ENCODE measurements at regions not wholly inside any gene's neighbourhood (a gene's known extent, or its start where the extent isn't known, plus 50 kb on each side); places are given as distances from the start of the nearest gene placed in this dataset.

DNA sequence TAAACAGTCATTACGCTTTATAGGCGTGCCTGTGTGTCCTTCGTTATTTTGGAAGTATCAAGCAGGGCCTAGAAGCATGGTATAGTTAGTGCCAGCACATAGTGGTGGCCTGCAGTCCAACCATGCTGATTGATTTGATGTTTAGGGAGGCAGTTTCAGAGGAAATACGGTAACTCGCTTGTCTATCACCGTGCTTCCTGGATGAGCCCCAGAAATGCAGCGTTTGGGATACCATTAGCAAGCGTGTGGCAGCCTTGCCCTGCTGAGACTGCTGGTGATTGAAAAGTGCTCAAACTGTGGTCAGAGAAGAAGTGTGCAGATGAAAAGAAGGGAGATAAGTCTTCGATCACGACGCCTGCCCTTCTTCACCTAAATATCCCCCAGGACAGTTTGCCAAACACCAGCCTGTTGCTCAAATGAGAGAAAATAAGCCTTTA lies 158.4 kb downstream of the CHIC2 start:
- H3K4me2 ChIP-seq, result peak overlapping the region; percentile 45
- peak overlapping the region; percentile 34; the same call in 1 of the 2 replicates for H2AFZ ChIP-seq (ENCODE audit: low read depth)
- H3K79me2 ChIP-seq (ENCODE audit: insufficient read depth), result no peaks in the 10 kb centered on the region
- H3K4me3 ChIP-seq (ENCODE audit: low read depth in 2 of 2, low read length in 1 of 2), result peak overlapping the region; percentile 30 to 39; a peak in 3 of 4 replicates
- H3K36me3 ChIP-seq (replicated peaks in 1 of 2; ENCODE audit: control insufficient read depth in 1 of 2, insufficient read depth in 2 of 2, low read length in 1 of 2), result no peaks in the 10 kb centered on the region
- H3K9me3 ChIP-seq, result no peaks in the 10 kb centered on the region
- no peak overlapping the region for H3K9ac ChIP-seq
- H3K4me1 ChIP-seq (ENCODE audit: control insufficient read depth in 1 of 2, insufficient read depth in 2 of 2, low read depth in 1 of 2, low read length in 1 of 2), result peaks cover 7 to 22% of the 10 kb centered on the region in 2 experiments; a peak in 3 of 4 replicates
- H4K20me1 ChIP-seq (ENCODE audit: insufficient read depth), result no peaks in the 10 kb centered on the region
- H3K9me2 ChIP-seq, result no peaks in the 10 kb centered on the region
- TF ChIP-seq NFIC (IDR thresholded peaks at IDR 0.05; ENCODE audit: borderline replicate concordance), result peak; percentile 27; the same call in 1 of the 2 replicates
- TF ChIP-seq FOXM1 (IDR thresholded peaks at IDR 0.05; ENCODE audit: low read depth), result no peak
- TF ChIP-seq MXI1 (IDR thresholded peaks at IDR 0.05; ENCODE audit: low read depth, low read length), result peak; percentile 56; the same call in 1 of the 2 replicates
- TF ChIP-seq, protein P1, sequence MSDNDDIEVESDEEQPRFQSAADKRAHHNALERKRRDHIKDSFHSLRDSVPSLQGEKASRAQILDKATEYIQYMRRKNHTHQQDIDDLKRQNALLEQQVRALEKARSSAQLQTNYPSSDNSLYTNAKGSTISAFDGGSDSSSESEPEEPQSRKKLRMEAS (IDR thresholded peaks at IDR 0.05; ENCODE audit: low read depth), result peak; percentile 37; the same call in 1 of the 2 replicates
- TF ChIP-seq, protein P2, sequence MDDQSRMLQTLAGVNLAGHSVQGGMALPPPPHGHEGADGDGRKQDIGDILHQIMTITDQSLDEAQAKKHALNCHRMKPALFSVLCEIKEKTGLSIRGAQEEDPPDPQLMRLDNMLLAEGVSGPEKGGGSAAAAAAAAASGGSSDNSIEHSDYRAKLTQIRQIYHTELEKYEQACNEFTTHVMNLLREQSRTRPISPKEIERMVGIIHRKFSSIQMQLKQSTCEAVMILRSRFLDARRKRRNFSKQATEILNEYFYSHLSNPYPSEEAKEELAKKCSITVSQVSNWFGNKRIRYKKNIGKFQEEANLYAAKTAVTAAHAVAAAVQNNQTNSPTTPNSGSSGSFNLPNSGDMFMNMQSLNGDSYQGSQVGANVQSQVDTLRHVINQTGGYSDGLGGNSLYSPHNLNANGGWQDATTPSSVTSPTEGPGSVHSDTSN (IDR thresholded peaks at IDR 0.05), result peak; percentile 82
- TF ChIP-seq SMC3 (IDR thresholded peaks at IDR 0.05; ENCODE audit: low read depth, low read length), result peak; percentile 42; the same call in 1 of the 2 replicates
- TF ChIP-seq RAD21 (IDR thresholded peaks at IDR 0.05; ENCODE audit: low read length), result peak; percentile 34
- 0 out of 2 replicates have a peak, but pooled peaks have one; percentile 13 for TF ChIP-seq GATA2 (CRISPR knock-in tag; IDR thresholded peaks at IDR 0.05)
- TF ChIP-seq, protein P3, sequence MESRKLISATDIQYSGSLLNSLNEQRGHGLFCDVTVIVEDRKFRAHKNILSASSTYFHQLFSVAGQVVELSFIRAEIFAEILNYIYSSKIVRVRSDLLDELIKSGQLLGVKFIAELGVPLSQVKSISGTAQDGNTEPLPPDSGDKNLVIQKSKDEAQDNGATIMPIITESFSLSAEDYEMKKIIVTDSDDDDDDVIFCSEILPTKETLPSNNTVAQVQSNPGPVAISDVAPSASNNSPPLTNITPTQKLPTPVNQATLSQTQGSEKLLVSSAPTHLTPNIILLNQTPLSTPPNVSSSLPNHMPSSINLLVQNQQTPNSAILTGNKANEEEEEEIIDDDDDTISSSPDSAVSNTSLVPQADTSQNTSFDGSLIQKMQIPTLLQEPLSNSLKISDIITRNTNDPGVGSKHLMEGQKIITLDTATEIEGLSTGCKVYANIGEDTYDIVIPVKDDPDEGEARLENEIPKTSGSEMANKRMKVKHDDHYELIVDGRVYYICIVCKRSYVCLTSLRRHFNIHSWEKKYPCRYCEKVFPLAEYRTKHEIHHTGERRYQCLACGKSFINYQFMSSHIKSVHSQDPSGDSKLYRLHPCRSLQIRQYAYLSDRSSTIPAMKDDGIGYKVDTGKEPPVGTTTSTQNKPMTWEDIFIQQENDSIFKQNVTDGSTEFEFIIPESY (IDR thresholded peaks at IDR 0.05; ENCODE audit: borderline replicate concordance, low read depth), result no peak
- peak; percentile 14; the same call in 1 of the 2 replicates for TF ChIP-seq RCOR1 (IDR thresholded peaks at IDR 0.05; ENCODE audit: low read length)
- TF ChIP-seq ELF1 (IDR thresholded peaks at IDR 0.05), result no peak
- ChIA-PET CTCF (interaction anchor here (0.6 to 13.4 kb wide), 5 partner anchors 196 to 890 kb away, joined by 3 to 152 read pairs (median 76); partner anchors contain the start of gene PDGFRA), POLR2A (interaction anchor here (0.6 to 2.5 kb wide), 2 partner anchors 137 to 328 kb away, joined by 4 to 8 read pairs; no protein-coding TSS in a partner anchor)
- peaks cover 9% of the 10 kb centered on the region for H3F3A ChIP-seq (replicated peaks; ENCODE audit: insufficient read depth)
- peak; percentile 41 for DNase-seq
- 41% methylated on average over 11 of the region's 11 CpGs for WGBS (ENCODE audit: low lambda C conversion rate)
- H3K27ac ChIP-seq (ENCODE audit: low read depth in 2 of 2, low read length in 1 of 2), result peak overlapping the region in 1 of 2 experiments; percentile 69; a peak in 2 of 4 replicates
- H3K27me3 ChIP-seq (ENCODE audit: insufficient read depth), result no peaks in the 10 kb centered on the region

DNA sequence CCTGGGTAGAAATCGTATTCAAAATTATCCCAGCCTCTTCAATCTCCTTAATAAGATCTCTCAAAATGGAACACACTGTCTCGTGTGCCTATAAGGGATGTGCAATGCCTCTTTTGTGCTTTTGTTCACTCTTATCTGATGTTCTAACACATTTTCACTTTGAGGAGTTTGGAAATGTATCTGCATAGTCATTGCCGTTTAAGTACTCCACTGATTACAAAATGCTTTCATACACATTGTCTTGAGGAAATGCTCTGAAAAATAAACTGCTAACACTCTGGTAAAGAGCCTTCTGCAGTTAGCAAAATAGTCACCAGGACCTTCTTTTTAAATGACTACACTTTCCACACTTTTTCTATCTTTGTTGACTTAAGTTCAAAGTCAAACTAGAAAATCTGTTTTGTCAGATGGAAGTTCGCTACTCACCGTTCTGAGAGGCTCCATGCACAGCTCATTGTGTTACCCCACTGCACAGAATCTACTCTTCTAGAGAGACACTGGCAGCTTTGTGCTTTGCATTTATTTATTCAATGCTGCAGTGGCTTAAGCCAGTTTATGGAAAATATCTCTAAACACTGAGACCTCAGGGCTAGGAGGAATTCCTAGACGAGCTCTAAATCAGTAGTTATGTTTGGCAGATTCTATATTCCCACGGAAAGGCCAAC lies 159.0 kb downstream of the CHIC2 start:
- H3K36me3 ChIP-seq (replicated peaks in 1 of 2; ENCODE audit: control insufficient read depth in 1 of 2, insufficient read depth in 2 of 2, low read length in 1 of 2), result no peaks in the 10 kb centered on the region
- 79% methylated on average over 7 of the region's 7 CpGs for WGBS (ENCODE audit: low lambda C conversion rate)
- no peak overlapping the region for H2AFZ ChIP-seq (ENCODE audit: low read depth)
- peak overlapping the region in 1 of 2 experiments; percentile 69; a peak in 1 of 4 replicates for H3K27ac ChIP-seq (ENCODE audit: low read depth in 2 of 2, low read length in 1 of 2)
- no peaks in the 10 kb centered on the region for H3K9me3 ChIP-seq
- H3K9me2 ChIP-seq, result no peaks in the 10 kb centered on the region
- DNase-seq, result no peak
- TF ChIP-seq MXI1 (IDR thresholded peaks at IDR 0.05; ENCODE audit: low read depth, low read length), result no peak
- TF ChIP-seq, protein P1 (IDR thresholded peaks at IDR 0.05; ENCODE audit: low read depth), result no peak
- TF ChIP-seq, protein P4, sequence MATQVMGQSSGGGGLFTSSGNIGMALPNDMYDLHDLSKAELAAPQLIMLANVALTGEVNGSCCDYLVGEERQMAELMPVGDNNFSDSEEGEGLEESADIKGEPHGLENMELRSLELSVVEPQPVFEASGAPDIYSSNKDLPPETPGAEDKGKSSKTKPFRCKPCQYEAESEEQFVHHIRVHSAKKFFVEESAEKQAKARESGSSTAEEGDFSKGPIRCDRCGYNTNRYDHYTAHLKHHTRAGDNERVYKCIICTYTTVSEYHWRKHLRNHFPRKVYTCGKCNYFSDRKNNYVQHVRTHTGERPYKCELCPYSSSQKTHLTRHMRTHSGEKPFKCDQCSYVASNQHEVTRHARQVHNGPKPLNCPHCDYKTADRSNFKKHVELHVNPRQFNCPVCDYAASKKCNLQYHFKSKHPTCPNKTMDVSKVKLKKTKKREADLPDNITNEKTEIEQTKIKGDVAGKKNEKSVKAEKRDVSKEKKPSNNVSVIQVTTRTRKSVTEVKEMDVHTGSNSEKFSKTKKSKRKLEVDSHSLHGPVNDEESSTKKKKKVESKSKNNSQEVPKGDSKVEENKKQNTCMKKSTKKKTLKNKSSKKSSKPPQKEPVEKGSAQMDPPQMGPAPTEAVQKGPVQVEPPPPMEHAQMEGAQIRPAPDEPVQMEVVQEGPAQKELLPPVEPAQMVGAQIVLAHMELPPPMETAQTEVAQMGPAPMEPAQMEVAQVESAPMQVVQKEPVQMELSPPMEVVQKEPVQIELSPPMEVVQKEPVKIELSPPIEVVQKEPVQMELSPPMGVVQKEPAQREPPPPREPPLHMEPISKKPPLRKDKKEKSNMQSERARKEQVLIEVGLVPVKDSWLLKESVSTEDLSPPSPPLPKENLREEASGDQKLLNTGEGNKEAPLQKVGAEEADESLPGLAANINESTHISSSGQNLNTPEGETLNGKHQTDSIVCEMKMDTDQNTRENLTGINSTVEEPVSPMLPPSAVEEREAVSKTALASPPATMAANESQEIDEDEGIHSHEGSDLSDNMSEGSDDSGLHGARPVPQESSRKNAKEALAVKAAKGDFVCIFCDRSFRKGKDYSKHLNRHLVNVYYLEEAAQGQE (IDR thresholded peaks at IDR 0.05; ENCODE audit: low read depth, low read length), result no peak
- no peak for TF ChIP-seq JUND (IDR thresholded peaks at IDR 0.05)
- no peak for TF ChIP-seq POLR2AphosphoS5 (IDR thresholded peaks at IDR 0.05; ENCODE audit: low read depth, low read length)
- TF ChIP-seq EZH2phosphoT487 (IDR thresholded peaks at IDR 0.05; ENCODE audit: borderline replicate concordance, low read depth), result no peak
- peak overlapping the region; percentile 45 for H3K4me2 ChIP-seq
- H3K27me3 ChIP-seq (ENCODE audit: insufficient read depth), result no peaks in the 10 kb centered on the region
- POLR2A ChIA-PET, result interaction anchor here (0.6 to 2.5 kb wide), 2 partner anchors 138 to 328 kb away, joined by 4 to 8 read pairs; no protein-coding TSS in a partner anchor
- no peak overlapping the region for H3K4me3 ChIP-seq (ENCODE audit: low read depth in 2 of 2, low read length in 1 of 2)
- H3K4me1 ChIP-seq (ENCODE audit: control insufficient read depth in 1 of 2, insufficient read depth in 2 of 2, low read depth in 1 of 2, low read length in 1 of 2), result peaks cover 7 to 22% of the 10 kb centered on the region in 2 experiments; a peak in 3 of 4 replicates
- H4K20me1 ChIP-seq (ENCODE audit: insufficient read depth), result no peaks in the 10 kb centered on the region
- CTCF ChIA-PET, result interaction anchor here (0.6 to 13.4 kb wide), 7 partner anchors 196 to 893 kb away, joined by 3 to 152 read pairs (median 5); partner anchors contain the start of gene PDGFRA
- H3F3A ChIP-seq (replicated peaks; ENCODE audit: insufficient read depth), result peaks cover 9% of the 10 kb centered on the region
- no peak overlapping the region for H3K9ac ChIP-seq
- no peaks in the 10 kb centered on the region for H3K79me2 ChIP-seq (ENCODE audit: insufficient read depth)
